HUES64 (cell line): ENCODE measurements at regions not wholly inside any gene's neighbourhood (a gene's known extent, or its start where the extent isn't known, plus 50 kb on each side); places are given as distances from the start of the nearest gene placed in this dataset.

Experiments used
- H3K27ac ChIP-seq: 2 replicates; pipeline ENCODE4 v1.7.0; 2013; ENCODE audit warnings: low read depth, low read length, inconsistent platforms
- H3K27me3 ChIP-seq: 2 replicates; pipeline ENCODE4 v1.6.1; 2013; ENCODE audit warnings: mild to moderate bottlenecking, low read length; ENCODE audit not compliant: insufficient read depth
- H3K36me3 ChIP-seq: 2 replicates; pipeline ENCODE4 v1.6.1; 2013; ENCODE audit warnings: mild to moderate bottlenecking, low read length; ENCODE audit not compliant: insufficient read depth
- H3K4me1 ChIP-seq: 2 replicates; pipeline ENCODE4 v1.6.1; 2013; ENCODE audit warnings: mild to moderate bottlenecking, low read length, moderate library complexity; ENCODE audit not compliant: insufficient read depth
- H3K4me3 ChIP-seq: 2 replicates; pipeline ENCODE4 v1.5.1; 2013; ENCODE audit warnings: mild to moderate bottlenecking, low read length, moderate library complexity
- H3K9ac ChIP-seq: 2 replicates; pipeline ENCODE4 v1.6.1; 2013; ENCODE audit warnings: mild to moderate bottlenecking, low read depth, low read length
- H3K9me3 ChIP-seq: 2 replicates; pipeline ENCODE4 v1.6.1; 2013; ENCODE audit warnings: low read depth, low read length; ENCODE audit not compliant: insufficient read depth
- WGBS: fragments of 150-250, 120-280 bp; methylation state at CpG from one replicate; pipeline ENCODE4 v1.1.7; 2013; ENCODE audit warnings: missing lambda C conversion rate; 5-methylcytosine and 5-hydroxymethylcytosine counted together

DNA sequence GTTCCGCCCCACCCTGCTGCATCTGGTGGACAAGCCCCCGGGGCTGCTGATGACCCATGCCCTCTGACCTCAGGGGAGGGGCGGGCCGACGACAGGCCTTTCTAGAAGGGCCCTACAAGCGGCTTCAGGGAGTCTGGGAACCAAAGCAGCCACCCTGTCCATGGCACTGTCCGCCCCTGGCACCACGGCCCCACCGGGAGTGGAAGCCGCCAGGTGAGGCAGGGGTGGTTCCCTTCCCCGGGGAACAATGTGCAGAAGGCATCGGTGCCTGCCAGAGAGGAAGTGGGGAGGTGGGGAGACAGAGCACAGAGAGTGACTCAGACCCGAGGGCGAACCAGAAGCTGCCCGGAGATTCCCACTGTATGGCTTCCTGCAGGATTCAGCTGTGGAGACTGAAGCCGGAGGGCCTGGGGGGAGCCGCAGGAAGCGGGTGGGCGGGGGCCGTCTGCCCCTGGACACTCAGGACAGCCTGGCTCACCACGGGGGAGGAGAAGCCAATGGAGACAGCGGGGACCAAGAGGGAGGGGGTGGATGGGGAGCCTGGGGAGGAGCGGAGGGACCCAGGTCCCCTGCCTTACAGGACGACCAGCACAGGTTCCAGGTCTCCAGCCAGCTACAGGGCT is 134.0 kb downstream of the TPRA1 start:
- Histone ChIP-seq H3K9ac (no peak overlapping the region), H3K4me3 (peak overlapping the region; percentile 54), H3K27me3 (peaks cover 58% of the 10 kb centered on the region), H3K4me1 (peaks cover 17% of the 10 kb centered on the region), H3K27ac (no peak overlapping the region), H3K36me3 (no peaks in the 10 kb centered on the region), H3K9me3 (no peaks in the 10 kb centered on the region)
- WGBS: 7% methylated on average over 24 of the region's 24 CpGs

DNA sequence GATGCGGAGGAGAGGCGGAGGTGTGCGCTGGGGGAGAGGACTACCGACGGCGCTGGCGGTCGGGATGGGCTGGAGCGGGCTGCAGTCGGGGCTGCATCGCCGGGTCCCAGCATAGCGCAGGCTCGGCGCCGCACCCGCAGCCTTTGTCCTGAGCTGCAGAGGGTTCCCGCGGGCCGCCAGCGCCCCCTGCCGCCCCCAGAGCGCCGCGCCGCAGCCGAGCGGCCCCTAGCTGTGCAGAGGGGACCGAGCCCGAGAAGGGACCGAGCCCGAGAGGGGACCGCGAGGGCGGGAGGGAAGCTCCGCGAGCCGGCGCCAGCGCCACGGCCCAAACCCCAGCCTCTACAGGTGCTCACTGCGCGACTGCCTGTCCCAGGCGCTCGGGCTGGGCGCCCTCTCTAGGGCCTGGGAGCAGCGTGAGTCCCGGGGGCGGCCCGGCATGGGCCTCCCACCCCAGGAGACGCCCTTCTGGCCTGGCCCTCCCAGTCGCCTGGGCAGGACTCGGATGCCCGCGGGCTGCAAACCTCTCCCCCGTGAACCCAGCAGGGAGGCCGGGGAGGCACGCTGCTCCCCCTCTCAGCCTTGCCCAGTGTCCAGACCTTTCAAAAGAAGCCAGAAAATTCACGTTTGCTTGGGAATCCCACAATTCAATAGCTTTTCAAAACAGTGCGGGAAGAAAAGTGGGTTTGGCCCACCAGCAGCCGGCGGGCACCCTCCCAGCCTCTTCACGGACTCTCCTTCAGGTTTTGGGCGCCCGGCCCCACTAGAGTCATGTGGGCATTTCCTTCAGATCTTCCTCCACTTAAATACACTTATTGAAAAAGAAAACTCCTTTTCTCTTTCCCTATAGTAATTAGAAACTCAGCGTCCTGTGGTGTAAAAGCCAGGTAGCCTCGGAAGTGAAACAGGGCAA is 134.7 kb downstream of the TPRA1 start:
- WGBS: under 1% methylated on average over 67 of the region's 67 CpGs

GRCh38 chr3:127454968-127455367 is 135.6 kb downstream of the TPRA1 start:
- H3K27ac ChIP-seq: no peak overlapping the region
- H3K36me3 ChIP-seq: no peaks in the 10 kb centered on the region
- peaks cover 58% of the 10 kb centered on the region for H3K27me3 ChIP-seq
- WGBS: 90% methylated on average over 8 of the region's 8 CpGs
- H3K4me1 ChIP-seq: peaks cover 17% of the 10 kb centered on the region
- H3K4me3 ChIP-seq: peak overlapping the region; percentile 41
- 0 out of 2 replicates have a peak overlapping the region, but pooled peaks have one; percentile 7 for H3K9ac ChIP-seq
- H3K9me3 ChIP-seq: no peaks in the 10 kb centered on the region

More for the DNA sequence above, 134.7 kb downstream of the TPRA1 start:
- Histone ChIP-seq H3K4me3 (peak overlapping the region; percentile 54), H3K27me3 (peaks cover 58% of the 10 kb centered on the region), H3K27ac (no peak overlapping the region), H3K4me1 (peaks cover 17% of the 10 kb centered on the region), H3K9ac (0 out of 2 replicates have a peak overlapping the region, but pooled peaks have one; percentile 7), H3K9me3 (no peaks in the 10 kb centered on the region), H3K36me3 (no peaks in the 10 kb centered on the region)

GRCh38 chr3:127454051-127454450 is 136.5 kb downstream of the TPRA1 start:
- Histone ChIP-seq H3K9ac (no peak overlapping the region), H3K4me1 (peaks cover 10% of the 10 kb centered on the region), H3K27me3 (peaks cover 58% of the 10 kb centered on the region), H3K27ac (no peak overlapping the region), H3K36me3 (no peaks in the 10 kb centered on the region), H3K4me3 (no peak overlapping the region), H3K9me3 (no peaks in the 10 kb centered on the region)
- WGBS: 85% methylated on average over 1 of the region's 1 CpG

DNA sequence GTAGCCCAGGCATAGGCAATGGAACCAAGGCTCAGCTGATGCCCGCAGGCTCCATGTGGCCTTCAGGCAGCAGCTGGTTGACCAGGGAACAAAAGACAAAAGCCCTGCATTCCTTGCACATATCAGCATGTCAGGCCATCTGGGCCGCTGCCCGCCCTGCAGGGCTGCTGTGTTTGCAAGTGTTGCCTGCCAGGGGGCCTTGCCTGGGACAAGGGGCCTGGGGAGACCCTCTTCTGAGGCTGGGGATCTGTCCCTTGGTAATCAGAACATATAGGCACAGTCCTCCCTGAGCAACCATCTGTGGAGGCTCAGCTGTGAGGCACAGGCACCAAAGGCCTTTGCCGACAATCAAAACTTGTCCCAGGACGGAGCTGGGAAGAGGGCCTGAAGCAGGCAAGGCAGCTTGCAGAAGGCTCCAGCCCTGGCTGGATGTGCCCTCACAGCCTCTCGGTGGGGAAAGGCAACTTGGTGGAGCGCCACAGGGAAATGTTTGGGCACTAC is 138.2 kb downstream of the TPRA1 start:
- 60% methylated on average over 7 of the region's 7 CpGs for WGBS
- H3K36me3 ChIP-seq: no peaks in the 10 kb centered on the region
- peaks cover 7% of the 10 kb centered on the region for H3K4me1 ChIP-seq
- H3K9ac ChIP-seq: no peak overlapping the region
- no peak overlapping the region for H3K27ac ChIP-seq
- no peaks in the 10 kb centered on the region for H3K9me3 ChIP-seq
- H3K4me3 ChIP-seq: no peak overlapping the region
- H3K27me3 ChIP-seq: peaks cover 45% of the 10 kb centered on the region

DNA sequence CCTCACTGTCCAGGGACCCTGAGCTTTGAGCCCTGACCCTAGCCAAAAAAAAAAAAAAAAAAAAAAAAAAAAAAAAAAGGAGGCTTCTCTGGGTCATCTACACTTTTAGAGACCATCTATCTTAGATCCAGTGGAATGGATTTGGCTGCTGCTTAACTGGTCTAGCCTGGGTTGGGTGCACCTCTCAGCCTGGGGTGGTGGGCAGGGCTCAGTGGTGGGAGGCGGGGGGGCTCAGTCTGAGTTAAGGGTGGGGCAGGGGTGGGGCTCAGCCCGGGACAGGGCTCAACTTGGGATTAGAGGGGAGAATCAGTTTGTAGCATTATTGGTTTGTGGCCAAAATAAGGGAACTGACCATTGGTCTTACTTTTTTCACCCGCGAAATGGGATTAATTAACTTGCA is 139.2 kb downstream of the TPRA1 start:
- Histone ChIP-seq H3K36me3 (no peaks in the 10 kb centered on the region), H3K27ac (no peak overlapping the region), H3K9me3 (no peaks in the 10 kb centered on the region), H3K9ac (no peak overlapping the region), H3K27me3 (peaks cover 34% of the 10 kb centered on the region), H3K4me3 (no peak overlapping the region), H3K4me1 (peaks cover 7% of the 10 kb centered on the region)
- 89% methylated on average over 4 of the region's 4 CpGs for WGBS

DNA sequence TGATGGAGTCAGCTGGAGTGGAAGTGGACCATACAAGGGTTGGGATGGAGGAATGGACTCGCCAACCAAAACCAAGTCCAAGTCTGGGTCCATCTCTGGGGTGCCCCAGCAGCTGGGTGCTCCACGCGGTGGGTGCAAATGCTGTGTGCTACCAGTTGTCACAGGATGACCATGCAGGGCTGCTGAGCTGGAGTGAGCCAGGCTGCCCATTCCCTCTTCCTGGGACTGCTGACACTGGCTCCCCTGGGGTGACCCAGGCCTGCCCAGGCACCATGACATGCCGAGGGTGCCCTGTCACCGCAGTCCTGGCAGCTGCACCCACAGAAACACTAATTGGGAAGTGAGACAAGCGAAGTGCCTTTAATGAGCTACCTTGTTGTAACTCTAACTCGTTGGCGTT is 140.2 kb downstream of the TPRA1 start:
- Histone ChIP-seq H3K27ac (no peak overlapping the region), H3K36me3 (no peaks in the 10 kb centered on the region), H3K4me3 (no peak overlapping the region), H3K27me3 (peaks cover 26% of the 10 kb centered on the region), H3K9me3 (no peaks in the 10 kb centered on the region), H3K4me1 (peaks cover 7% of the 10 kb centered on the region), H3K9ac (no peak overlapping the region)
- WGBS: 94% methylated on average over 8 of the region's 8 CpGs

- H3K36me3 ChIP-seq: no peaks in the 10 kb centered on the region
- H3K4me1 ChIP-seq: 0 out of 2 replicates have a peak, but pooled peaks cover 3% of the 10 kb centered on the region
- H3K9ac ChIP-seq: no peak overlapping the region
- 75% methylated on average over 8 of the region's 8 CpGs for WGBS
- no peaks in the 10 kb centered on the region for H3K9me3 ChIP-seq
- no peak overlapping the region for H3K27ac ChIP-seq
- H3K4me3 ChIP-seq: no peak overlapping the region
- H3K27me3 ChIP-seq: peaks cover 20% of the 10 kb centered on the region
Measured at GRCh38 chr3:127449486-127450212, 140.9 kb downstream of the TPRA1 start.

DNA sequence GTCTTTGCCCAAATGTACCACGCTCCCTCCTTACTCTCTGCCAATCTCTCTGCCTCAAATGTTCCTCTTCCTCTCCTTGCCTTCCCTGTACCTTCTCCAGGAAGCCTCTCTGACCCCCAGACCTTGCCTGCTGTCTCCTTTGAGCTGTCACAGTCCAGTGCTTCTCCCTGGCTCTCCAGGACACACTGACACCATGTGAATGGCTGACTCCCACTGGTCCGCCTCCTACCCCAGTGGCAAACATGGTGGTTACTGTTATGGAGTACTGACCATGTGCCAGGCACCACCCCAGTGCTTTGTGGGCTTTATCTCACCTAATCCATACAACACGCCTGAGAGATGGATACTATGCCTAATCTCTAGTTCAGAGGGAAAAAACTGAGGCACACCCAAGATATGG is 141.9 kb downstream of the TPRA1 start:
- WGBS: 92% methylated on average over 3 of the region's 3 CpGs
- H3K27ac ChIP-seq: no peak overlapping the region
- H3K36me3 ChIP-seq: no peaks in the 10 kb centered on the region
- no peaks in the 10 kb centered on the region for H3K9me3 ChIP-seq
- H3K4me3 ChIP-seq: no peak overlapping the region
- 0 out of 2 replicates have a peak, but pooled peaks cover 3% of the 10 kb centered on the region for H3K4me1 ChIP-seq
- H3K9ac ChIP-seq: no peak overlapping the region
- H3K27me3 ChIP-seq: peaks cover 10% of the 10 kb centered on the region; the same call in 1 of the 2 replicates

DNA sequence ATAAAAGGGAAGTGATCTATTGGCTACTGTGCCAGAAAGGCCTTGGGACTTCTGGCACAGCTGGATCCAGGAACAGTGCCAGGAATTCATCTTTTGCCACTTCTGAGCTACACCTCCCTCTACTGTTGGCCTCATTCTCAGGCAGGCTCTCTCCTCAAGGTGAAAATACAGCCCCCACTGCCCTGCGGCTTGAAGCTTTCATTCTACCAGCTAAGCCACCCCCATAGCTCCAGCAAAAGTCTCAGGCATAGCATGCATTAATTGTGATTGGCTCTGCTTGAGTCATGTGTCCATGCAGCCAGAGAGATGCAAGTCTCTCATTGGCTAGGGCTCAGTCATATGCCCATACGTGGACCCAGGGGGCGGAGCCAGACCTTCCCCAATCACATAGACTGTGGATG is 142.4 kb downstream of the TPRA1 start:
- peaks cover 5% of the 10 kb centered on the region; the same call in 1 of the 2 replicates for H3K27me3 ChIP-seq

More for the DNA sequence above, 142.4 kb downstream of the TPRA1 start:
- WGBS: 84% methylated on average over 3 of the region's 3 CpGs
- no peak overlapping the region for H3K4me3 ChIP-seq
- no peak overlapping the region for H3K27ac ChIP-seq
- no peak overlapping the region for H3K9ac ChIP-seq
- no peaks in the 10 kb centered on the region for H3K36me3 ChIP-seq
- H3K4me1 ChIP-seq: 0 out of 2 replicates have a peak, but pooled peaks cover 3% of the 10 kb centered on the region
- no peaks in the 10 kb centered on the region for H3K9me3 ChIP-seq
